ENCODE measurements at regions not wholly inside any gene's neighbourhood (a gene's known extent, or its start where the extent isn't known, plus 50 kb on each side); places are given as distances from the start of the nearest gene placed in this dataset.
"Not testable (repeated sequence)": the region's sequence is repeated elsewhere in the genome, so short reads cannot be mapped to it uniquely, and the experiment has no call there.

DNA sequence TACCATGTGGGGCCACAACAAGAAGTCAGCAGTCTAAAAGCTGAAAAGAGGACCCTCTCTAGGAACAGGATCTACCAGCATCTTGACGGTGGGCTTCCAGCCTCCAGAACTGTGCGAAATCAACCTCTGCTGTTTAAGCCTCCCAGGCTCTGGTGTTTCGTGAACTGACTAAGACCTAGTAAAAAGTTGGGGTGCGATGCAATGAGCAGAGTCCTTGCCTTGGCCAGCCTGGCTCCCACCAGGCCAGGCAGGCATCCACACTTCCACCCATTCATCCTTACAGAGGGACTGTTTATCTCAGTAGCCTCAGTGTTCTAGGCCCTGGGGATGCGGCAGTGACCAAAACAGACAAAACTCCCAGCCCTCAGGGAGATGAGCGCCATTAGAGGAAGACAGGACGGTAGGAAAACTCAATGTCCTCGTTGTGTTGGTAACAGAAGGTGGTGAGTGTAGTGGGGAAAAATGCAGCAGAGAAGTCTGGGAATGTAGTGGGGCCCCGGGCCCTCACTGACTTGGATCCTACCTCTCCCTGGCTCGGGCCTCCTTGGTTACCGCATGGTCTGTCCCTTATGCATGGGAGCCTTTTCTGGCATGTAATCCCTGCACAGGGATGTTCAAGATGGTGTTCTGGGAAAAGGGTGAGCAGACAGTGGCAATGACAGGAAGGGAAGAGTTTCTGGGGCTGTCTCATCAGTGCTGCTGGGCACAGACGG is 271.8 kb upstream of the HS6ST1 start:
- DNase-seq = no peak

DNA sequence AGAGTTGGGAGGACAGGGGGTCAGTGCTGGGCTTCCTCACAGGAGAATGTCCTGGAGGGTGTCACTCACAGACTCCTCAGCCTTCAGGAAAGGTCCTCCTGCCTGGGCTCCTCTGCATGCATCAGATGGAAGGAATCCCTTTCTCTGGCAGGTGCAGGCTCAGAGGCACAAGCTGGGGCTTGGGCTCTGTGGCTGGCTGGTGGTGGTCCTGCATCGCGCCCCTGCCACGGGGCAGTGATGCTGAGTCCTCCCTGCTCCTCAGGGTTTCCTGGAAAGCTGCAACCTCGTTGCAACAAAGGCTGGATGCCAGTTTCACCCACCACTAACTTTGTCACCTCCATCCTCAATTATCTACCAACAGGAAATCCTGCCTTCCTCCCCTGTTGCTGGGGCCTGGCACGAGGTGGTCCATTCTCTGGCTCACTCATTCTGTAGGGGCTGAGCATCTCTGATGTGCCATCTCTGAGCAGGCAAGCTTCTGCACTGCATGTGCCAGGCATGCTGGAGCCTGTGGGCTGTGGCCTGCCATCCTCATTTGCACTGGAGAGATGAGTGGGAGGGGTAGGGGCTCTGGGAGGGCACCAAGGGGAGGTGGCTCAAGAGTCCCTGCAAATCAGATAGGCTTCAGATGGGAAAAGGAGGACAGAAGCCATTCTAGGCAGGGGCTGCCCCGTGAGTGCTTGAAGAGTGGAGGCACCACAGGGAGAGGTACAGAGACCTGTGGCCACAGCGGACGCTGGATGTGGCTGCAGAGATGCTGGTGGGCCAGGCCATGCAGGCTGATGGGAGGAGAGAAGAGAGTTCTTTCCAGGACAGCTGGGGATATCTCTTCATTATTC is 272.6 kb upstream of the HS6ST1 start:
- DNase-seq = no peak

DNA sequence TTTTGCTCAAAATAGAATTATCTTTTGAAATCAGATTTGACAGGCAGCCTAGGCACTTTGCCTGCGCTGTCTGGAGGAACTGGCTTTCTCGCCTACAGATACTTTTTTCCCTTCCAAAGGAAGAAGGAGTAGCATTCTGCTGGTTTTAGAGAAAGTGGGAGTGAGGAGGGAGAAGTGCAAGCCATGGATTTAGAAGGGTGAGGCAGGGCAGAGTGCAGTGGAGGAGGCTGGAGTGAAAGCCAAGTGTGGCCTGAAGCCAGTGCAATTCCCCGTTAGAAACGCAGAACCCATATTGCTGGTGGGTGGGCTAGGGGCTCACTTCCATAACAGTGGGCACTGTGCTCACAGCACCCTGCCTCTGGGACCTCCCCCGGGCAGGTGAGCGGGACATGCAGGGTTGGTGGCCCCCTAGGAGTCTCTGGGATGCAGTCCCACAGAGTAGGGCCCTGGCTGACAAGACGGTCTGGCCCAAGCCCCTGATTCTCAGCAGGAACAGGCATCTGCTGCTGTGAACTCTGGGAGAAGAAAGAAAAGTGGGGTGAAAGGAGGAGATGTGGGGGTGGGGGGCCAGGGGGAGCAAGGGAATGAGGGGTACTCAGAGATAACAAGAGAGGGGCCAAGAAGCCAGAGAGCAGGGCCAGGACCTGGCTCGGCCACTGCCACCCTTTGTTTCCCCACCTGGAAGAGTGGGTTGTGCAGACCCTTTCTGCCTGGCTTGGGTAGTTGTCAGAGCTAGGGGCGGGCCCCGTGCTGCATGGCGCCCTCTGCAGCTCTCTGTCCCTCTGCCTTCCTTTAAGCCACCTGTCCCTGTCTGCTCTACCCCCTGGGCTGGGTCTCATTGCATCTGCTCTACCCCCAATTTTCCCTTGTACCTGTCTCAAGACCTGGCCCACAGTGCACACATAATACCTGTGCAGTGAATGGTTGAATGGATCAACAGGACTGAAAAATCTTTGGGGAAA is 273.5 kb upstream of the HS6ST1 start:
- DNase-seq = no peak

DNA sequence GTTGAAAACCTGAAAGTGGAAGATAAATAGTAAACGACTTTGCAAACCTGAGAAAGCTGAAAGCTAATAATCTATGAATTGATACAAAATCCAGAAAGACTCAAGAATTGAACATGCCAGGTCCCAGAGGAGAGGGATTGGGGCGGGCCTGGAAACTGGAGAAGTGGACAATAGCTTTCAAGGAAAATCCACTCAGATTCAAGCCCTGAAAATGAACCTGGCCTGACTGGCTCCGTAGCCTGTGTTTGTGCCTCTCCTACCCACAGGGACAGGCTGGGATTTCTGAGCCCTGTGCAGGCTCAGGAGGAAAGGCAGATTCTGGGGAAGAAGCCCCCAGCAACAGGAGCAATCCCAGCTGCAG is 274.8 kb upstream of the HS6ST1 start:
- DNase-seq = no peak

DNA sequence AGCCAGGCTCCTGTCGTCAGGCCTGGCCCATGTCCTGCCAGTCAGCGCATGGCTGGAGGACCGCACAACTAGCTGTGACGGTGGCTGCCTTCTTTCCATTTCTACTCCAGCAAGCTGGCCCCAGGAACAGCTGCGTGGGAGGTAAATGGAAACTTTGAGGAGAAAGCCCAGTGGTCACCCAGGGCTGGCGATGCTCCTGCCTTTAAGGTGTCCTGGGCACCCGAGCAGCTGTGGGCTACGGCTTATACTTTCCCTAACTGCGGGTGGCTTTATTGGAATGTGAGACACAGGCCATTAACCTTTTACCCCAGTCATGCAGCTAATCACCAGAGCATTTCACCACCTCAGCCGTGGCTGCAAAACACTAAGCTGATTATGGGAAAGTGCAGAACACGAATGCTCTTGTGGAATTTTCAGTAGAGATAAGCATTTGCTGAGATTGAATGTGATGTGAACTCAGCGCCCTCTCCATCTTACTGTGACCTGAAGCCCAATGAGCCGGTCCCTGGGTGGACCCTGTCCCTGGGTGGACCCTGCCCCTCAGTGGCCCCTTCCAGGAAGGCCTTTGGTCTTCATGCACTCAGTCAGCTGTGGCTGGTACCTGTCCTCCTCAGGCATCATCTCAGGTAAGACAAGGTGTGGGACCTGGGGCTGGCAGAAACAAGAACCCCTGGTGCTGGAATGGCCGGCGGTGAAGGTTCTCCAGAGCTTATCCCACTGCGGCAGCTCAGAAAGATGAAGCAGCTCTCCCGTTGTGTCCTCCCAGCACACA is 275.4 kb upstream of the HS6ST1 start:
- DNase-seq = no peak

DNA sequence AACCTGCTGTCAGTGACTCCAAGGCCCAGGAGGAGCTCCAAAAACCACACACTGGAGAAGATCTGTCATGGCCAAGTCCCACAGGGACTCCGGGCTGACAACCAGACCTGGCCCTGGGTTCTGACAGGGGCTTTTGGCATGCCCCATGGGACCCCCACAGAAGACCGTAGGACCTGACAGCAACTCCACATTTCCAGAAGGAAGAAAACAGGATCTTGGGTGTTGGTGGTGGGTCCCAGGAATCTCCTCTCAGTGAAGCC is 275.9 kb upstream of the HS6ST1 start:
- no peak for DNase-seq

DNA sequence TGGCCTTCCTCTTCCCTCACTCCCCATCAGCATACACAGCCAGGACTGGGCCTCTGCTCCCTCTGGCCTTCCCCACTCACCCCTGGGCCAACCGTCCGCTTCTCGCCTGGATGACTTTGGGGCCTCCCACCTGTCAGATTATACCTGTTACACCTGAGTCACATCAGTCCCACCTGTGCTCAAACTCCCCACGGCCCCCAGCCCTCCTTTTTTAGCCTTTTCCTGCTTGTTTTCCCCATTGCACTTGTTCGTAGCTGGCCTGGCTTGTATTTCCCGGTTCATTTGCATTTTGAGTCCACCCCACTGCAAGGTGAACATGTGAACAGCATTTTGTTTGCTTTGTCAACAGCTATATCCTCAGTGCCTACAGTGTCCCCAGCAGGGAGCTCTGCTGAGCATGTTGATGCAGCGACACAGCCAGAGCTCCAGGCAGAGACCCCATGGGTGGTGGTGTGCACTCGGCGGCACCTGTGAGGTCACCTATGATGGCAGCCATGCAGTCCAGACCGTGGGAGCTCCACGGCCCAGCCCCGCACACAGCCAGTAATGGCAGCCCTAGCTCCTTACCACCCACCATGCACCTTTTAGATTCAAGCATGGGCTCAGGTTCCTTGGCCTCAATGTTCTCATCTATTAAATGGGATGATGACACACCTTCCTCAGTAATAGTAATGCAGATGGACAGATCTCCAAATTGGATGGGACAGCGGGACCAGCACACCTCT is 276.4 kb upstream of the HS6ST1 start:
- DNase-seq = no peak

DNA sequence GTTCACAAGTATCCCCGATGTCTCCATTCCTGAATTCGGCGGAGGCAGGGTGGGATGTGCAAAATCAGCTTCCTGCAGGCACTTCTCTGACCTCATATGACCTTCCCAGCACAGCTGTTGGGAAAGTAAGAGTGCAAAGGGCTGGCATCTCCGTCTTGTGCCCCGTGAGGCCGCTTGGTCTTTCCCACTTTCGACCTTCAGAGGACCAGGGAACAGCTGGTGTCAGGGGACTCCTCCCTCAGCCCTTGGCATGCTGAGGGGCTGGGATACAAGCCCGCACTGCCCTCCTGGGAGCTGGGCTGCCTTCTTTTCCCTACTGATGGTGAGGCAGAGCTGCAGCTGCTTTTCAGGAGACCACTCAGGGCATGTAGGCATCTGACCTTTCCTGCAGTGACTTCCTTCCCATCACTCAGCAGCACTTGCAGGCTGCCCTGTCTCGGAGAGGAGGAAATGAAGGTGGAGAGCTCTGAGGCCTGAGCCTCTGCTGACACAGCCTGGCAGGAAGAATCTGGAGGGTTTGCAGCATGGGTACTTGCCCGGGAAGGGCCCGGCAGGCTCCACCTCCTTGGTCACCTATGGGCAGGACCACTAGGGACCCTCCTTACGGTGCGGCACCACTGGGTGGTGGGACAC is 277.2 kb upstream of the HS6ST1 start:
- no peak for DNase-seq

DNA sequence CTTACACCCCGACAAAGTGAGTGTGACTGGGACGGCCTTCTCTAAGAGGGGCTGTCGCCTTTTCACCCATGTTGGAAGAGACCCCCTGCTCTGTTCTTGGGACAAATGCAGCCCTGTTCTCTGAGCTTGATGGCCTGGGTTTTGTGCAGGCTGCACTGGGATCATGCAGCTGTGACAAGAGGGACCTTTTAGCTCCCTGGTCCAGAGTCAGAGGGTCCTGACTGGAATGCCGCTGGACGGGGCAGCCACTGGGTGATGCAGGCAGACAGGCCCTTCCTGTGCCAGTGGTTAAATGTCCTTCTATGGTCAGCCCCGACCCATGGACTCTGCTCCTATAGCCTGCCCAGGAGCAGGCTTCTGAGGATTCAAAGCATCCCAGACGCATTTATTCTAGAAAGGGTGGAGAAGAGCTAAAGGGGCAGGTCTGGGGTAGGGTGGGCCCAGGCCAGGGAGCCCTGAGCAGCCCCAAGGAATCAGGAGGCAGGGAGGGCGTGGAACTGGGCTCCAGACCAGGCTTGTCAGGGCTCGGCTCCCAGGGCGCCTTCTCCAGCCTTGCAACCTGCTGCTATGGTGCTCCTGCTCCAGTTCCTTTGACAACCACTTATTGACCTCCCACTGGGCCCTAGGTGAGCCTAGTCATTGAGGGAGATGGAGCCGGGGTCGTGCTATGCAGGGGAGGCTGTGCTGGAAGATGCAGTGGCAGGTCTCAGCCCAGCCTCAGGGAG is 277.9 kb upstream of the HS6ST1 start:
- no peak for DNase-seq

DNA sequence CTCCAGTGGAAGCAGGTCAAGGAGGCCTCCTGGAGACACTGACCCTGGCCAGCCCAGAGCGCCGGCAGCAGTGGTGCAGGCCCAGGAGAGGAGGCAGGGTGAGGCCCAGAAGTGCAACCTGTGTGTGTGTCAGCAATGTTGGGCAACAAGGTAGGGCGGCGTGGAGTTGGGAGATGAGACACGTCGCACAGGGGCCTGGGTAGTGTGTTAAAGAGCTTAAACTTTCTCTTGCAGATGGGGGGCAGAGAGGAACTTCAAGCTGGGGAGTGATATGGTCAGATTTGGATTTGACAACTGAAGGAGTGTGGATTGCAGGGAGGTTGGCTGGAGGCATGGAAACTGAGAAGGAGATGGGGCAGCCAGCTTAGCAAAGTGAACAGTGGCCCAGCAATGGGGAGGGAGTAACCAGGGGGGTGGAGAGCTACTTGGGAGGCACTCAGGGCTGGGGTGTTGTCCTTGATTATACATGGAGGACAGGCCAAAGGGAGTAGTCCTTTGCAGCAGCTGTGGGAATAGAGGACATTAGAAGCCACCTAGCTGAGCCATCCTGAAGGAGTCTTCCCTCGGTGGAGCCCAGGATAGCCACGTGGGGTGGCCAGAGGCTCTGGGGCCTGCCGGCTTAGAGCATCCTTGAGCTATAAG is 278.6 kb upstream of the HS6ST1 start:
- DNase-seq = no peak

DNA sequence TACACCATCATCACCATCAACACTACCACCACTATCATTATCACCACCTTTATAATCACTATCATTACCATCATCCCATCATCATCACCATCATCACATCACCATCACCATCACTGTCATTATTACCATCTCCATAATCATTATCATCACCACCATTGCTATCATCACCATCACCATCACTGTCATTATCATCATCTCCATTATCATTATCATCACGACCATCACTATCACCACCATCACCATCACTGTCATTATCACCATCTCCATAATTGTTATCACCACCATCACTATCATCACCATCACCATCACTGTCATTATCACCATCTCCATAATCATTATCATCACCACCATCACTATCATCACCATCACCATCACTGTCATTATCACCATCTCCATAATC is 279.6 kb upstream of the HS6ST1 start:
- DNase-seq = not testable (repeated sequence)

DNA sequence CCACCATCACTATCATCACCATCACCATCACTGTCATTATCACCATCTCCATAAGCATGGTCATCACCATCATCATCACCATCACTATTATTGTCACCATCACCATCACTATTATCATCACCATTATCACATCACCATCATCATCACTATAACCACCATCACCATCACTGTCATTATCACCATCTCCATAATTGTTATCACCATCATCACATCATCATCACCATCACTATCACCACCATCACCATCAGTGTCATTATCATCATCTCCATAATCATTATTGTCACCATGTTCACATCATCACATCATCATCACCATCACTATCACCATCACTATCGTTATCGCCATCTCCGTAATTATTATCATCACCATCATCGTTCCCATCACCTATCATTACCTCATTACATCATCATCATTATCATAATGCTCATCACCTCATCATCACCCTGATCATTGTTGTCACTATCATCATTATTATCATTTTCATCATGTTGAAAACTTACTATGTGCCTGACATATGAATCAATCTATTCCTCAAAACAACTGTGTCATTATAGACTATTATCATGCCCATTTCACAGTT is 280.3 kb upstream of the HS6ST1 start:
- no peak for DNase-seq

DNA sequence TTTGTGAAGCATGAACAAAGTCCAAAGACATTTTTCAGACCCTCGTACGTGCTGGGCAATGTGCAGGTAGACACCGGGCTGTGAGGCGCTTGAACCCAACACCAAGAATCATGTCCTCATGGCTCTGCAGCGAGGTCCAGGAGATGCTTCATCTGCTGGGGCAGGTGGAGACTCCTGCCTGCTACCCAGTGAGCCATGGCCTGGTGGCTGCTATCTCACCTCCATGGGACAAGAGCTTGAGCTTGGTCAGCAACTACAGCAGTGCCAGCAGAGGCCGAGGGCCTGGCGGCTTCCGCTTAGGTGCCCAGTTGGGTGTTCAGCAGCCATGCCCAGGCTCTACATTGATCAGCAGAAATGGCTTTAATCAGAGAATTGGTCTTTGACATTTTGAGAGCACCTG is 281.0 kb upstream of the HS6ST1 start:
- no peak for DNase-seq

DNA sequence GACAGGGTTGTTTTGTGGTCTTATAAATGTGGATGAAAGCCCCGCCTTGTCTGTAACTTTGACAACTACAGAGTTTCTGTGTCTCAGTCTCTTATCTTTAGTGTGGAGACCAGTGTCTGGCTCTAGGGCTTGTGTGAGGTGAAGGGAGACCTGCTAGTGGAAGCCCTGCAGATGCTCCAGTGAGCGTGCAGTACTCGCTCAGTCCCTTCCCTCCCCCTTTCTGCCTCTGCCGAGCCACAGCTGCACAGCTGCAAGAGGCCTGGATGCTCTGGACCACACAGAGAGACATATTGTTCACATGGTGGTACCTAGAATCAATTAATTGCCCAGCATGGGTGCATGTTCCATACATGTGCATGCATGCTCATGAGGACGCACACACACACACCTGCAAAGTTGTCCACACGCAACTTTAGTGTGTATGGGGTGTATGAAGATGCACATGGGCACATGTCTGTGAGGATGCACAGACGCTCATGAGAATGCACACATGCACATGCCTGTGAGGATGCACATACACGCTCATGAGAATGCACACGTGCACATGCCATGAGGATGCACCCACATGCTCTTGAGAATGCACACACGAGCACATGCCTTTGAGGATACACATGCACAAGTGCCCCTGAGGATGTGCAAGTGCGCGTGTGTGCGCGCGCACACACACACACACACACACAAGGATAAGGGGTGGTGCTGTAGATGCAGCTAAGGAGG is 282.1 kb upstream of the HS6ST1 start:
- no peak for DNase-seq

DNA sequence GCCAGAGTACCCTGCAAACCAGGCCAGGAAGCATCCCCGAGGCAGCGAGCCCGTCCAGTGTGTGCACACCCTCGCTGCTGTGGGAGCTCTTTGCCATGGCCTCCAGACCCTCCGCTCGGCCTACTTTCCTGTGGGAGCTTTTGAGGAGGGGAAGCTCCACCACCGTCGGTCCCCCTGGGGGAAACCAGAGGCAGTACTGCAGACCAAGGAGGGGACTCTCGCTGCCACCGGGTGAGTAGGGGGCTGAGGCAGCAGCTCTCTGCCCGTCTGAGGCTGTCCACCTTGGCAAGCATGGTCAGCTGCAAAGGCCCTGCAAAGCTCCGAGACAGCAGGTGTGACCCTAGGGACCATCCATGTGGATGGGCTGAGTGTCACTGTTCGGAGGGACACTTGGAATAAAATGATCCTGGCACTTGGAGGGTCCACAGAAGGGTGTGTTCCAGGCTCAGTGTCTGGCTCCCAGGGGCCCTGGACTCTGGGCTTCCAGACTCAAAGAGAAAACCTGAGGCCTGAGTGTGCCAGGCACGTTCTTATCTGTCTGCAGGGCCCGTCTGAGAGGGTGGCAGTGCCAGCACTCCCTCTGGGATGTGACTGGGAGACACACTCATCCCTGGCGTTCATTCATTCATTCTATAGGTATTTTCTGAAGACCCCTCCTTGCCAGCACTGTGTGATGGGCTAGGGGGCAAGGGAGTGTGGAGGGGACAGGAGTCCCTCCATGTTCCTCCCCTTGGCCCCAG is 282.8 kb upstream of the HS6ST1 start:
- DNase-seq = no peak

DNA sequence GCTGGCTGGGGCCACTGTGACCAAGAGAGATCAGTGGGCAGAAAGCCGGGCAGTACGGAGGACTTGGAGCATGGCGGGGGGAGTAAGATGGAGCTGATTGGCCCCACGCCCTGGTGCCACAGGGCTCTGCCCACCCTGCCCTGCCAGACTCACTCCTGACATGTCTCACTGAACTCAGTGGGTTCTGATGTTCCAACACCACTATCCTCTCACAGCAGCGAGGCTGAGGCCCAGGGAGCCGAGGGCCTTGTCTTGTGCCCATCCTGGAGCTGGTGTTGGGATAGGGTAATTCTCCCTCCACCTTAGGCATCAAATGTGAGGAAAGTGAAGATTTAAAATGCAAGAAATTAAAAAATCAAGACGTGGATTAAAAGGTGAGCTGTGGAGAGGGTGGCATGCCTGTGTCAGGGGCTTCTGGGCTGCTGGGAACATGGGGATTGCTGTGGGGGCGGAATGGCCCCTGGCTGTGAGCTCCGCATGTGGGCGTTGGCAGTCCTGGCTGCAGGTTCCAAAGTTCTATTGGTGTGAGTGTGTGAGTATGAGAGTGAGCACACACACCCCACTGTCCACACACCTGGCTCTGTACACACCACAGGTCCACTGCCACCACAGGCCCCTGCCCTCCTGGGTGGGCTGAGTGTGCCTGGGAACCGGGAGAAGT is 283.5 kb upstream of the HS6ST1 start:
- no peak for DNase-seq

DNA sequence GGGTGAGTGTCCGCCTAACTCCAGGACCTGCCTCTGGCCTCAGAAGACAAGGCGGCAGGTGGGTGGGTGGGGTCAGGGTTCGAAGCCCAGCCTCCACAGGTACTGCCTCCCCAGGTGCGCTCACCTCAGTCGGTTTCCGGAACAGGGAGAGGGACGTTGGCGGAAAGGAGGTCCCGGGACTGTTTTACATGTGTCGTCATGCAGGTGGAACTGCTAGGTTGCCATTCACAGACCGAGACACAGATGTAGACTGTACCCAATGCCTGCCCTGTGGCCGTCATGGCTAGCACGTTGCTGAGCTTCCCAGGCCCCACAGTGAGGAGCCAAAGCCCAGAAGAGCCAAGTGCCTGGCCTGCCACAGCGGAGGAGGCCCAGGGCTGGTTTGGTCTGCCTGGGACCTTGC is 284.0 kb upstream of the HS6ST1 start:
- DNase-seq = no peak

DNA sequence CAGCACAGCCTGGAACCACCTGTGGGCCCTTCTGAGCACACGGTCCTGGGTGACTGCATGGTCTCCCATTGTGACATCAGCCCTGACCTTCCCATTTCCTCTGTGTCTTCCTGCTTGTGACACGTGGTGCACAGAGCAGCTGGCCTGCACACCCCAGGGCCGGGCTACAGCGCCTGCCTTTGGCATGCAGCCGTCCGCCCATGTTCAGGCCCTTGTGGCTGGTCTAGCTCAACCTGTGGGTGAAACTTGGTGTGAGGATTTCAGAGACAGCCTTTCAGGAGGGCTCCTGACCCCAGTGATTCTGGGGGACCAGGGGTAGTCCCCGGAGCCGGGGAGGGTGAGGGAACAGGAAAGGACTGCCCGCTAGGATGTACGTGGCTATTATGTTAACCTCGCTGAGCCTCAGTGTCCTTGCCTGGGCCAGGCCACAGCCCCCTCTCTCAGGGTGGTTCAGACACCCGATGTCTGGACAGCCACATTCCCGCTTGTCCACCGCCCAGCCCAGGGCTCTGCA is 284.8 kb upstream of the HS6ST1 start:
- DNase-seq = no peak
